ENCODE measurements at regions not wholly inside any gene's neighbourhood (a gene's known extent, or its start where the extent isn't known, plus 50 kb on each side); places are given as distances from the start of the nearest gene placed in this dataset.

- H3K4me1 ChIP-seq (ENCODE audit: insufficient read depth, low read length) = no peaks in the 10 kb centered on the region
- in situ Hi-C loops (cut with HindIII; ENCODE audit: extremely low pct_ligation_motif_present, low pct_unique_long_range_greater_than_20kb) (no loop called here), intact Hi-C loops (cut with micrococcal nuclease; ENCODE audit: unreplicated experiment) (no loop called here)
- no peak overlapping the region for H3K27ac ChIP-seq (ENCODE audit: extremely low read length, insufficient read depth, low read length)
- ATAC-seq (no peak), DNase-seq (ENCODE audit: low spot score) (no peak), FAIRE-seq (no peak)
- ChIA-PET CTCF (ENCODE audit: low intra/inter-chr PET ratio, low total read pairs) (no interaction called here), POLR2A (no interaction called here)
- no peak overlapping the region for H3K4me3 ChIP-seq (replicated peaks in 1 of 3; ENCODE audit: insufficient read depth in 1 of 3, low read depth in 2 of 3, low read length in 3 of 3)
- H3K79me2 ChIP-seq (ENCODE audit: insufficient read depth, low read length) = no peaks in the 10 kb centered on the region
- no peaks in the 10 kb centered on the region for H4K20me1 ChIP-seq (ENCODE audit: insufficient read depth, low read length)
- no peaks in the 10 kb centered on the region for H3K36me3 ChIP-seq (replicated peaks in 1 of 2; ENCODE audit: control insufficient read depth in 1 of 2, insufficient read depth in 2 of 2, low read length in 2 of 2)
- peak overlapping the region; percentile 50 for H2AFZ ChIP-seq (ENCODE audit: low read length)
- H3K27me3 ChIP-seq (ENCODE audit: control insufficient read depth in 1 of 2, insufficient read depth in 2 of 2, low read length in 2 of 2) = no peaks in the 10 kb centered on the region; a peak in 1 of 5 replicates
- WGBS (ENCODE audit: low lambda C conversion rate) = 5% methylated on average over 7 of the region's 7 CpGs
- H3K9ac ChIP-seq (ENCODE audit: insufficient read depth, low read depth, low read length) = no peak overlapping the region
- BruUV-seq (replicated peaks) = no TSS peak
- H3K9me3 ChIP-seq (ENCODE audit: low read length) = no peaks in the 10 kb centered on the region
- no peak overlapping the region for H3K4me2 ChIP-seq (ENCODE audit: low read depth, low read length)
- TF ChIP-seq ZKSCAN5 (CRISPR knock-in tag; IDR thresholded peaks at IDR 0.05) (no peak), GFI1 (CRISPR knock-in tag; IDR thresholded peaks at IDR 0.05; ENCODE audit: borderline replicate concordance) (no peak), TBP (CRISPR knock-in tag; IDR thresholded peaks at IDR 0.05) (no peak), TFDP1 (CRISPR knock-in tag; IDR thresholded peaks at IDR 0.05; ENCODE audit: borderline replicate concordance) (no peak)
Observed at GRCh38 chr6:94735270-94735669, 842.1 kb upstream of the MANEA start.

DNA sequence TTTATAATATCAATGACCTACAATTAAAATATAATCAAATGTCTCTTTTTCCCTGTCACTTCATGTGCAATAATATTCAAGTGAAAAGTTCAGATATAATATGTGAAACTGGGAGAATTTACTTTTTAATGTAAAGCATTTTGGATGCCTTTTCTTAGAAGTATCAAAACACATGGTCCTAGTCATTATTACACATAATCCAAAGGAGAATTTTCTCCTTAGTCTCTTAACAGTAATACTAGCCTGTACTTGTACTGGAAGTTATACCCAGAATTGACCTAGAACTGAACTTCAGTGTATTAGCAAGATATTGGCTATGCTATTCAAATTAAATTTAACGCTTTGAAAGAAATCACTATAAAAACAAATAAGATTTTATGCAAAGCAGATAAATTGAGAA lies 842.6 kb upstream of the MANEA start:
- in situ Hi-C loops (cut with HindIII; ENCODE audit: extremely low pct_ligation_motif_present, low pct_unique_long_range_greater_than_20kb) = no loop called here
- Histone ChIP-seq H3K27ac (ENCODE audit: extremely low read length, insufficient read depth, low read length) (no peak overlapping the region), H4K20me1 (ENCODE audit: insufficient read depth, low read length) (no peaks in the 10 kb centered on the region), H3K9me3 (ENCODE audit: low read length) (no peaks in the 10 kb centered on the region), H2AFZ (ENCODE audit: low read length) (no peak overlapping the region), H3K4me1 (ENCODE audit: insufficient read depth, low read length) (no peaks in the 10 kb centered on the region), H3K79me2 (ENCODE audit: insufficient read depth, low read length) (no peaks in the 10 kb centered on the region), H3K4me3 (replicated peaks in 1 of 3; ENCODE audit: insufficient read depth in 1 of 3, low read depth in 2 of 3, low read length in 3 of 3) (no peak overlapping the region), H3K27me3 (ENCODE audit: control insufficient read depth in 1 of 2, insufficient read depth in 2 of 2, low read length in 2 of 2) (no peaks in the 10 kb centered on the region; a peak in 1 of 5 replicates), H3K4me2 (ENCODE audit: low read depth, low read length) (no peak overlapping the region), H3K9ac (ENCODE audit: insufficient read depth, low read depth, low read length) (no peak overlapping the region), H3K36me3 (replicated peaks in 1 of 2; ENCODE audit: control insufficient read depth in 1 of 2, insufficient read depth in 2 of 2, low read length in 2 of 2) (no peaks in the 10 kb centered on the region)
- FAIRE-seq (no peak), ATAC-seq (no peak), DNase-seq (ENCODE audit: low spot score) (no peak)
- no TSS peak for BruUV-seq (replicated peaks)
- CTCF ChIA-PET (ENCODE audit: low intra/inter-chr PET ratio, low total read pairs) = no interaction called here
- intact Hi-C loops (cut with micrococcal nuclease; ENCODE audit: unreplicated experiment) = no loop called here
- WGBS (ENCODE audit: low lambda C conversion rate) = 2% methylated on average over 1 of the region's 1 CpG
- POLR2A ChIA-PET = no interaction called here
- no peak for TF ChIP-seq TARDBP (CRISPR knock-in tag; IDR thresholded peaks at IDR 0.05)
- TF ChIP-seq, protein P1, sequence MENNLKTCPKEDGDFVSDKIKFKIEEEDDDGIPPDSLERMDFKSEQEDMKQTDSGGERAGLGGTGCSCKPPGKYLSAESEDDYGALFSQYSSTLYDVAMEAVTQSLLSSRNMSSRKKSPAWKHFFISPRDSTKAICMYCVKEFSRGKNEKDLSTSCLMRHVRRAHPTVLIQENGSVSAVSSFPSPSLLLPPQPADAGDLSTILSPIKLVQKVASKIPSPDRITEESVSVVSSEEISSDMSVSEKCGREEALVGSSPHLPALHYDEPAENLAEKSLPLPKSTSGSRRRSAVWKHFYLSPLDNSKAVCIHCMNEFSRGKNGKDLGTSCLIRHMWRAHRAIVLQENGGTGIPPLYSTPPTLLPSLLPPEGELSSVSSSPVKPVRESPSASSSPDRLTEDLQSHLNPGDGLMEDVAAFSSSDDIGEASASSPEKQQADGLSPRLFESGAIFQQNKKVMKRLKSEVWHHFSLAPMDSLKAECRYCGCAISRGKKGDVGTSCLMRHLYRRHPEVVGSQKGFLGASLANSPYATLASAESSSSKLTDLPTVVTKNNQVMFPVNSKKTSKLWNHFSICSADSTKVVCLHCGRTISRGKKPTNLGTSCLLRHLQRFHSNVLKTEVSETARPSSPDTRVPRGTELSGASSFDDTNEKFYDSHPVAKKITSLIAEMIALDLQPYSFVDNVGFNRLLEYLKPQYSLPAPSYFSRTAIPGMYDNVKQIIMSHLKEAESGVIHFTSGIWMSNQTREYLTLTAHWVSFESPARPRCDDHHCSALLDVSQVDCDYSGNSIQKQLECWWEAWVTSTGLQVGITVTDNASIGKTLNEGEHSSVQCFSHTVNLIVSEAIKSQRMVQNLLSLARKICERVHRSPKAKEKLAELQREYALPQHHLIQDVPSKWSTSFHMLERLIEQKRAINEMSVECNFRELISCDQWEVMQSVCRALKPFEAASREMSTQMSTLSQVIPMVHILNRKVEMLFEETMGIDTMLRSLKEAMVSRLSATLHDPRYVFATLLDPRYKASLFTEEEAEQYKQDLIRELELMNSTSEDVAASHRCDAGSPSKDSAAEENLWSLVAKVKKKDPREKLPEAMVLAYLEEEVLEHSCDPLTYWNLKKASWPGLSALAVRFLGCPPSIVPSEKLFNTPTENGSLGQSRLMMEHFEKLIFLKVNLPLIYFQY (CRISPR knock-in tag; IDR thresholded peaks at IDR 0.05; ENCODE audit: borderline replicate concordance) = no peak
- TF ChIP-seq ZNF781 (CRISPR knock-in tag; IDR thresholded peaks at IDR 0.05; ENCODE audit: borderline replicate concordance, not compliant biosample characterization) = no peak
- TF ChIP-seq ZNF124 (CRISPR knock-in tag; IDR thresholded peaks at IDR 0.05) = no peak
- TF ChIP-seq ATF4 (CRISPR knock-in tag; IDR thresholded peaks at IDR 0.05) = no peak
- no peak for TF ChIP-seq KLF13 (CRISPR knock-in tag; IDR thresholded peaks at IDR 0.05)
- TF ChIP-seq RAD21 (CRISPR knock-in tag; IDR thresholded peaks at IDR 0.05) = no peak
- TF ChIP-seq IKZF4 (CRISPR knock-in tag; IDR thresholded peaks at IDR 0.05; ENCODE audit: borderline replicate concordance, low read depth, not compliant biosample characterization) = no peak

Measured in HepG2 (cell line).